ENCODE measurements at regions not wholly inside any gene's neighbourhood (a gene's known extent, or its start where the extent isn't known, plus 50 kb on each side); places are given as distances from the start of the nearest gene placed in this dataset.
"Not testable (repeated sequence)": the region's sequence is repeated elsewhere in the genome, so short reads cannot be mapped to it uniquely, and the experiment has no call there.

DNA sequence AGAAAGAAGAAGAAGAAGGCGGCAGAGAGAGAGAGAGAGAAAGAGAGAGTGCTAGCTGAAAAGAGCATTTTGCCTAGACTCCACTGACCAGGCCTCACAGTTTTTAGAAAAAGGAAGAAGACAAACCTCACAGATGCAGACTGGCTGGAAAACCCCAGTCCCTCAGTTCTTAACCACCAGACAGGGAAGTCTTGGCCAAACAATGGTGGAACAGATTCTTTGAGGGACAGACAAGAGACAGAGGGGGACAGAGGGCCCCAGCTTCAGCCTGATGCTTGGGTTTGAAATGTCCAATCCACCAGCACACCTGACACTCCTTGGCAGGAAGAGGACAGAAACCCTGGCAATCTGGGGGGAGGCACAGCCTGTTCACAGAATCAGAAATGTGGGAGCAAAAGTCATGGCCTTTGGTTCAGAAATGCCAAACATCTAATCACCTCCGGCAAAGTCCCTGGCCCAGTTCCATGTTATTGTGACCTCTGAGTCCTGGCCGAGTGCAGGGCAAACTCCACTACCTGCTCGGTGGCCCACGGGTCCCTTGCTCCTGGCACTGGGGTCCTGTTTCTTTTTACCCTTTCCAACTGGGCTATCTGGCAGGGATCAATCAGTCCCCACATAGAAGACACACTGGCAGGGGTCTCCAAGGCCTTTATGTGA is 235.2 kb downstream of the LY86 start:
- DNase-seq (ENCODE audit: low read depth), result no peak
- in situ Hi-C loops (cut with HindIII; ENCODE audit: low pct_unique_long_range_greater_than_20kb, low sequenced_read_pairs), result no loop called here

DNA sequence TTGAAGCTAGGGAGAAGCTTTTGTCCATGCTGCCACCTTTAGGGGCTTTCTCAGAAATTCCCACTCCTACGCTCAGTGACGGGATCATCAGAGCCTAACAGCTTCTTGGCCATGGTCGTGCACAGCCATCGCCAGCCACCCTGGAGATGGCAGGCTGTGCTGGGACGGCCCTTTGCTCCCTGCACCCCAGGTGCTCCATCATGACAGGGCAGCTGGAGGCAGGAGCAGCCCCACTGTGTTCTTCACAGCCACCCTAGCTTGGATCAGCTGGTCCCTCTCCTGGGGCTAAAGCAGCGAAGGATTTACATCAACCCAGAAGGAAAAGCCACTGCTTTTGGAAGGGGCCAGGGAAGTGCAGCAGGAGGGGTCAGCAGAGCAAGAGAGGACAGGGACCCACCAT is 235.9 kb downstream of the LY86 start:
- no peak for DNase-seq (ENCODE audit: low read depth)
- in situ Hi-C loops (cut with HindIII; ENCODE audit: low pct_unique_long_range_greater_than_20kb, low sequenced_read_pairs), result no loop called here

DNA sequence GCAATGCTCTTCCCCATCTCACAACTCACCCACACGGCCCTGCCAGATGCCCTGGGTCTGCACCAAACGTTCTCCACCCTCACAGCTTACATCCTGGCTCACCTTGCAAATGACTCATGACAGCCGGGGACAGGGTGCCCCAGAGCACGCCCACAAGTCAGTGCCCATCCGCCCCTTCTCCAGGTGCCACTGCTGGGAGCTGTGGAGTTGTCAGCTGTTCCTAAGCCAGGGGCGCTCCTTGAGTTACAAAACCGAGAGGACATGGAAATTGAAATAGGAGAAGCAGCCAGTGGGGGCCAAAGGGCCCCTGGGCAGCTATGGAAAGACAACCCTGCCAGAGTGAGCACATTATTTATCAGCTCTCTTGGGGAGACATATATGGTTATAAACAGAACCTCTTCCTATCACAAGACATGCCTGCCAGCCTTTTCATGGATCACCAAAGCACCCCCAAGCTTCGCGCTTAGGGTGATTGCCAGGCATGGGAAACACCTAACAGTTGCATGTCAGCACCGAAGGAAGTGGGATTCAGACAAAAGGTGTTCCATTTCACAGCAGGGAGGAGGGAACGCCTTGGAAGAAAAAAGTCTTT is 236.8 kb downstream of the LY86 start:
- in situ Hi-C loops (cut with HindIII; ENCODE audit: low pct_unique_long_range_greater_than_20kb, low sequenced_read_pairs), result no loop called here
- no peak for DNase-seq (ENCODE audit: low read depth)

DNA sequence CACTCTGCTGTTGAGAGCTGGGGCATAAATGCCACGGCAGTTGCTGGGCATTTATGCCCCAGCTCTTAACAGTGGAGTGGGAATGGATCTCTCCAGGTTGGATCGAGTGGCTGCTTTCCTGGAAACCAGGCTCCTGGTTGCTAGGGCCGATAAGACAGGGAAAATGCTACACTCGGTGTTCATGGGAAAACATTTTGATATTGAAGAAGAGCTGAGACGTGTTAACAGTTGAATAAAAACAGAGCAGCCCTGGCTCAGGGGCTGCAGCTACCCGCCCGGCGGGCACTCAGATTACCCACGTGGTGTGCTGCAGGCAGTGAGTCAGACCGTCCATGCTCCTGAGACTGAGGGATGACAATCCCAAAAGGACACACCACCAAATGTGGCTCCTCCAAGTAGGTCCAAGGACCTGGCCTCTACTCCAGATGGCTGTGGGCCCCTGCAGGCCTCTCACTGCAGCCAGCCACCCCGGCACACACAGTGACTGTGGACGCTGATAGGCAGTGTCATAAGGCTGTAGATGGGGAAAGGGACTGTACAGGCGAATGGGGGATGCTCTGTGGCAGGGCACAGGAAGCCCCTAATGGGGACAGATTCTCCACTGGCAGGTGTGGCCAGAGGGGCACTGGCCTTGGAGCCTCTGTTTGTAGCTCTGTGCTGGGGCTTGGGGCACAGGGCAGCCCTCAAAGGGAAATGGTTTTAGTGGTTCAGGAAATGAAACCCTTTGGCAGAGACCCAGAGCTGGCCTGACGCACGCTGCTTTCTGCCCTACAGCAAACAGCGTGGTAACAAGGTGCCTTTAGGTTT is 237.8 kb downstream of the LY86 start:
- DNase-seq (ENCODE audit: low read depth), result no peak
- in situ Hi-C loops (cut with HindIII; ENCODE audit: low pct_unique_long_range_greater_than_20kb, low sequenced_read_pairs), result no loop called here

DNA sequence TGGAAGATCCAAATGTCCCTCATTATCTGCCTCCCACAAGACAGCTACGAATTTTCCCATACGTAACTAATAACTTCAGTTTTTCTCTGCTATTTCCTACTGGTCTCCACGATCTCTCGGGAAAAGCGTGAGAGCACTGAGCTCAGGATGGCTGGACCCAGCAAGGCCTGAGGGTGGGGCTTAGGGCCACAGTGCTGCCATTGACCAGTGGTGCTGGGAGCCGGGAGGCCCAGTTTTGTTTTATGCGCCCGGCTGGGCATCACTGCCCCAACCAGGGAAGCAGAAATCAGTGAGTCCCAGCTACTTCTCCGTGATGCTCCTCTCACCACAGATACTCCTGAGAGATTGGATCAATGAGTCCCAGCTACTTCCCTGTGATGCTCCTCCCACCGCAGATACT is 238.4 kb downstream of the LY86 start:
- in situ Hi-C loops (cut with HindIII; ENCODE audit: low pct_unique_long_range_greater_than_20kb, low sequenced_read_pairs), result no loop called here
- no peak for DNase-seq (ENCODE audit: low read depth)

DNA sequence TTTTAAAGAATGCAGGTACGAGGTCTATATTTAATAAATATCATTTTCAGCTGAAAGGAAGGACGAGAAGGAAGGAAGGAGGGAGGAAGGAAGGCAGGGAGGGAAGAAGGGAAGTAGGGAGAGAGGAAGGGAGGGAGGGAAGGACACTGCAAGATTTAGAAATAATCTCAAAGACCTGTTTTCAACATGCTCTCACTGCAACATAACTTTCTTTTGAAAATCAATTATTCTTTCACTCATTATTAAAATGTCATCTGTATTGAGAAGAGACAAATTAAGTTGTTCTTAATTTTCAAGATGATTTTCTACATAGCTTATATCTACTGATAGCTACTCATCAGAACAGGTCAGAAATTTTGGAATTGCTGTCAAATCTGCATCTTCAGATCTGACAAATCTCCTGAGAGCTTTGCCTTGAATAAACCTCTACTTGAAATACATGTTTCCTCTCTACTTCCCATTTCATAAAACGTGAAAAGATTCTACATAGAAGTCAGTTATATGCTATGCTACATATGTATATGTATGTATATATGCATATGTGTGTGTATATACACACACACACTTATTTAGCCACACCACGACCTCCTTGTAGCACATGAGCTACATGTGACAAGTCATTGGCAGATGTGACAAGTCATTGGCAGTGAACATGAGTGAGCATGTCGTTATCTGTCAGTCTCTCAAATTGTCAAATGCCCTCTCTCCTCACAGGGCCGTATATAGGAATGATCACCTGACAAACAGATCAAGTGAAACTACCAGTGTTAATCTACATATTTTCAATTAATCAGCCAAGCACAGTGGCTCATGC is 241.6 kb downstream of the LY86 start:
- in situ Hi-C loops (cut with HindIII; ENCODE audit: low pct_unique_long_range_greater_than_20kb, low sequenced_read_pairs), result no loop called here

DNA sequence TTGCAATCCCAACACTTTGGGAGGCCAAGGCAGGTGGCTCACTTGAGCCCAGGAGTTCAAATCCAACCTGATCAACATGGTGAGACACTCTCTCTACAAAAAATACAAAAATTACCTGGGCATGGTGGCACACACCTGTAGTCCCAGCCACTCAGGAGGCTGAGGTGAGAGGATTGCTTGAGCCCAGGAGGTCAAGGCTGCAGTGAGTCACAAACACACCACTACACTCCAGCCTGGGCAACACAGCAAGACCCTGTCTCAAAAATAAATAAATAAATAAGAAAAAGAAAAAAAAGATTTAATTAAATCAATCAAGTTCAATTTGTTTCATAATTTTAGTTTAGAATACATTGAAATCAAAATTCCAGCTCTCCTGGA is 242.2 kb downstream of the LY86 start:
- DNase-seq (ENCODE audit: low read depth); in situ Hi-C loops (cut with HindIII; ENCODE audit: low pct_unique_long_range_greater_than_20kb, low sequenced_read_pairs): not testable (repeated sequence)

More for the DNA sequence above, 241.6 kb downstream of the LY86 start:
- DNase-seq (ENCODE audit: low read depth), result no peak

DNA sequence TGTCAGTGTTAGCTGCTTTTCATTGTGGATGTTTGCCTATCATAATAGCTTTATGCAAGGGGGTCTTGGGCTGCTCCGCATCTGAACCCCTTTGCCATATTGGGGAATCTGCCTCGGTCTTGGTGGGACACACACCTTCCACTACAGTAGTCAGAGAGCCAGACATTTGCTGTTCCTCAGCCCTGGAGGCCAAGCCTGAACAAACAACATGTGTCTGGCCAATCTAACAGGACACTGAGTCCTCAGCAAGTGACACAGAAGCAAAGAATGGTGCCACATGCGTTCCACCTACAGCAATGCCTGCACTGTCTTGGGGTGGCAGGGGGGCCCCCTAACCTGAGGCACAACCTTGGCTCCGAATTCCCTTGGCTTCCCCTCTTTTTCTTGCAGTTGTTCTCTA is 243.9 kb downstream of the LY86 start:
- in situ Hi-C loops (cut with HindIII; ENCODE audit: low pct_unique_long_range_greater_than_20kb, low sequenced_read_pairs), result no loop called here

DNA sequence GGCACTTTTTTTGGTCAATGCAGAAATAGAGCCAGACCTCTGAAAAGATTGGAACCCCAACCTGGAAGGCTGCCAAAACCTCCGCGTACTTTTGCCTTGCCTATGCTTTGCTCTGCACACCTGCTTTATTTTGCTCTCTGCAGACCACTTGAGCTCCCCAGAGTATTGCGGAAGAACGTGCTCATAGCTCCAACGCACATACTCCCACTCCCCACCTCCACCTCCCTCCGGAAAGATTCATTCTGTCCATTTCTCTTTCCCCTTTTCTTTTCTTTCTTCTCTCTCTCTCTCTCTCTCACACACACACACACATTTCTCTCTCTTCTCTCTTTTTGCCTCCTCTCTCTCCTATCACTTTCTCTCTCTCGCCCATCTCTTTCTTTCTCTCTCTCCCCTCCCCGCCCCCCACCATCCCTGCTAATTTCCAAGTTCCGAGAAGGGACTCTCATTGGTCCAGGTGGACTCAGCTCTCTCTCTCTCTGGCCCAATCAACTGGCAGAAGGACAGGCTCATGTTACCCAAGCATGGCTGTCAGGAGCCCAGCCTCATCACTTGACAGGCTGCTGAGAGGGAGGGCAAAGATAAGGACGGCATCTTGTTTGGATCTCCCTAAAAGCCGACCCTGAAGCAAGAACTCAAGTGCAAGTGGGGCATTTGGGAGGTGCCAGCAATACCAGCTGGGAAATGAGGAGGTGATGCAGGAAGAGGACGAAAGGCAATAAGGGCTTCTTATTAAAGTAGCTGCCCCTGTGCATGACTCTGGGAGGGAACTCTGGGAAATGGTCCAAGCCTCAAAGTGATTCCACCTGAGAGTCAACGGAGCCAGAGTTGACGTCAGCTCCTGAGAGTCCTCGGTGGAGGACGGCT is 246.1 kb downstream of the LY86 start:
- in situ Hi-C loops (cut with HindIII; ENCODE audit: low pct_unique_long_range_greater_than_20kb, low sequenced_read_pairs), result no loop called here
- no peak for DNase-seq (ENCODE audit: low read depth)

More for the DNA sequence above, 243.9 kb downstream of the LY86 start:
- no peak for DNase-seq (ENCODE audit: low read depth)

DNA sequence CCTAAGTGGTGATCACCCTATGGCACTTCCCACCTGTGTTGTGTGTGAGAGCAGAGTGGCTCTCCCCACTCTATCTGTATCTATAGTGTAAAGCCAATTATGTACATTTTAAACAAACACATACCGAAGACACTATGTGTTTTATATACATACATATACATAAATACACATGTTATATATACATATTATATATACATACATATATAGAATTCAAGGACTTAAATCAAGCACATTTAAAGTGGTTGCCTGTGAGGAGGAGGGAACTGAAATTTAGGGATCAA is 246.6 kb downstream of the LY86 start:
- in situ Hi-C loops (cut with HindIII; ENCODE audit: low pct_unique_long_range_greater_than_20kb, low sequenced_read_pairs), result no loop called here

DNA sequence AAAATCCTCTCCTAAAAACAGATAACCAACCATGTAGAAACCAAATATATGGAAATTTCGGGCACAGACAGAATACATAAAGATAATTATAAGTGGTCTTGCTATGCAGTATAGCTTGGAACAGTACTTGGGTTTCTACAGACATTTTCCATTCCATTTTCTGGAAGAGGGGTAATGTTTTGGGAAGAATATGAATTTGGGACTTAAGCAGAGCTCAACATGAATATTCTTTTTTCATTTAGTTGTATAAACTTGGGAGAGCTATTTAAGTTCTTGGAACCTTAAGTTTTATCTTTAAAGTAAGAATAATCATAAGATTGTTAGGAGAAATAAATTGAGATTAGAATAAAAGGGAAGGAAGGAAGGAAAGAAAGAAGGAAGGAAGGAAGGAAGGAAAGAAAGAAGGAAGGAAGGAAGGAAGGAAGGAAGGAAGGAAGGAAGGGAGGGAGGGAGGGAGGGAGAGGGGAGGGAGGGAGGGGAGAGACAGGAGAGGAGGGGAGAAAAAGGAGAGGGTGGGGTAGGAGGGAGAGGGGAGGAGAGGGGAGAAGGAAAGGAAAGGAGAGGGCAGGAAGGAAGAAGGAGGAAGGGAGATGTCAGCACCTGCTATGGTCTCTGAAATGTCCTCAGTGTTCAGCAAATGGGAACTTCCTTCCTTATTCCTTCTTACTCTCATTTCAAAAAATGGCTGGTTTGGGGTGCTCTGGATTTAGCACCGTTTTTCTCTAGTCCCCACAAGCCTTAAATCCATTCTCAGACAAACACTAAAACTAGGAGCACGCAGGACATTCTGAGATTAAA is 248.3 kb downstream of the LY86 start:
- no peak for DNase-seq (ENCODE audit: low read depth)
- in situ Hi-C loops (cut with HindIII; ENCODE audit: low pct_unique_long_range_greater_than_20kb, low sequenced_read_pairs), result no loop called here

More for the DNA sequence above, 246.6 kb downstream of the LY86 start:
- DNase-seq (ENCODE audit: low read depth), result no peak

DNA sequence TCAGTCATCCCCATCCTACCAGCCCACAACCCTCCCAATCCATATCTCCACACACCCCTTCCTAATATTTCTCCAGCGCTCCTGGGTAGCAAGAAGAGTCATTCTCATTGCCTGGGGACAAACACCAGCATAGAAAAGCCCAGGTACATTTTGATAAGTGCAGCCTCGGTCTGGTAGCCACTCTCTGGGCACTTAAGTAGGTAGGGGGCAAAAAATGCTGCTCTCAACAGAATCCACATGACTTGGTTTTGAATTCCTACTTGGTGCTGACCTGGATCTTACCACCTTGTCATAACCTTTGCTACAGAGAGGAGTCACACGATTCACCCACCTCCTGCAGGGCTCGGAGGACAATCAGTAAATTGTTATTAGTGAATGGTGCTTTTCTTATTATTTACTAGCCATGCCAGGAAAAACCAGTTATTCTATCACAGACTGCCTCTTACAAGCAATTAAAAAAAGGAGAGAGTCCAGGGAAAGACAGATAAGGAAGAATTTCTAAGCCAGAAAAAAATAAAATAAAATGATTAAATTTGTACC is 249.1 kb downstream of the LY86 start:
- in situ Hi-C loops (cut with HindIII; ENCODE audit: low pct_unique_long_range_greater_than_20kb, low sequenced_read_pairs), result no loop called here

DNA sequence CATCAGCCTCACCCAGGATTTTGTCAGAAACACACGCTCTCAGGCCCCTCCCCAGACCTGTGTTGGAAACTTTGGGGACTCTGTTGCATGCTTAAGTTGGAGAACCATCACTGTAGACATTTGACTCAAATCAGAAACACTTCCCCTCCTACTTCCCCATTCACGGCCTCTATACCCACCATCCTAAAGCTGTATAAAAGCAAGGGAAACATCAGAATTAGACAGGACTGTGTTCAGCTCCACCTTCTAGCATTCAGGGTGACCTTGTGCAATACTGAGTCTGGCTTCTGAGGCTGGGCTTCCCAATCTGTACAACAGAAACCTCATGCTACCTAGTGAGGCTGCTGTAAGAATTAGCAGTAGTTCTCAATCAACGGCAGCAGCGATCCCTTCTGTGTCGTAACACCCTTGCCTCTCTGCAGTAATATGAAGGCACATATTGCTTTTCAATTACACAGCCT is 252.3 kb downstream of the LY86 start:
- DNase-seq (ENCODE audit: low read depth), result no peak
- in situ Hi-C loops (cut with HindIII; ENCODE audit: low pct_unique_long_range_greater_than_20kb, low sequenced_read_pairs), result no loop called here

More for the DNA sequence above, 249.1 kb downstream of the LY86 start:
- DNase-seq (ENCODE audit: low read depth), result no peak

DNA sequence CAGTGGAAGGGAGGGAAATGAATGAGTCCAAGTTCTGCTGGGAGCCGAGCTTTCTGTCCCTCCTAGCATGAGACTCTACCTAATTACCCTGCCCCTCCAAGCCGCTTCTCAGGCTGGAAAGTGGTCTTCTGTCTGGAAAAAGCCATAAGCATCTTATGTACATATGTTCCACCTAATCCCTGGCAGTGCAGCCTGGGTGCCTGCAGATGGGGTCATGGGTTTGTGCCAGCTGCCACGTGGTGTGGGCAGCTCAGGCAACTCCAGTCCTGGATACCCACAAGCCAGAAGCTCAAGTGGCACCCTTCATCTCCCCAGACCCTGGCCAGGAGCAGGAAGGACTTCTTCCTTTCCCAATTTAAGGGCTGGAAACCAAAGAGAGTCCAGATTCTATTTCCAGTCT is 253.1 kb downstream of the LY86 start:
- DNase-seq (ENCODE audit: low read depth), result no peak
- in situ Hi-C loops (cut with HindIII; ENCODE audit: low pct_unique_long_range_greater_than_20kb, low sequenced_read_pairs), result no loop called here

DNA sequence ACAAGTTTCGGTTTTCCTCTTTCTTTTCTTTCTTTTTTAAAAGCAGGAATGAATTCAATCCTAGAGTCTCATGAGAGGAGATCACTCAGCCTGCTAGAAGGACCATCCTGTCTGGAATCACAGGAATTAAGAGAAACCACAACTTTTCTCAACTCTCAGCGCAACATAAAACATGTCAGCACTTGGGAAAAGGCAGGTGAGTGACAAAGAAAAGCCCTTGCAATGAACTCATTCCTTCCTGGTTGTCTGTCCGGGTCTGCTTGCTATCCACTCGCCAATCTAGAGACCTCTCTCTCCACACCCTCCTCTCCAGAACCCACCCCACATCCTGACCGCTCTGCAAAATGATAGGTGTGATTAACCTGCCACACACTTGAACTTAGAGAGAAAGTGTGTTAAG is 253.8 kb downstream of the LY86 start:
- in situ Hi-C loops (cut with HindIII; ENCODE audit: low pct_unique_long_range_greater_than_20kb, low sequenced_read_pairs), result no loop called here
- DNase-seq (ENCODE audit: low read depth), result no peak

DNA sequence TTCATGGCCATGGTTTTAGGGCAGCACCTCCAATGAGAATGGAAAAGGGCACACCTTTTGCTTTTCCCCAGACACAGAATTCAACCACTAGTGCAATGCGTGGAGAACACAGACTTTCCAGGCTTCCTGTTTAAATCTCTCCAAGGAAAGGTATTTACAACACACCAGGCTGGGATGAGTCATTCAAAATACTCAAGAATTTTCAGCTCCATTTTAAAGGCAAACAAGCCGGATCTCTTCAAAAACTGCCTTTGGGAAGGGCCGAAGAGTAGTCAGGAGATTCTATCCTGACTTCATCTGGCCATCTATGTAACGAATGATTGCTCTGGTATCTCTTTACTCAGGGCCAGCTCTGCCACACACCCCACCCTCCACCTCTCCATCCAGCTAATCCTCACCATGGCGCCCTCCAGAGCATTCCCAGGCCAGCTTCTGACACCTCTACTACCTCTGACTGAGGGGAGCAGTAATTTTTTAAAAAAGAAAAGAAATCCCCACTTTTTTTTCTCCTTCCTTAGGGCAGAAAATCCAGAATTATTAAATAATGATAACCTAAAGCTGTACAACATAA is 254.6 kb downstream of the LY86 start:
- peak; percentile 21 for DNase-seq (ENCODE audit: low read depth)
- in situ Hi-C loops (cut with HindIII; ENCODE audit: low pct_unique_long_range_greater_than_20kb, low sequenced_read_pairs), result no loop called here

DNA sequence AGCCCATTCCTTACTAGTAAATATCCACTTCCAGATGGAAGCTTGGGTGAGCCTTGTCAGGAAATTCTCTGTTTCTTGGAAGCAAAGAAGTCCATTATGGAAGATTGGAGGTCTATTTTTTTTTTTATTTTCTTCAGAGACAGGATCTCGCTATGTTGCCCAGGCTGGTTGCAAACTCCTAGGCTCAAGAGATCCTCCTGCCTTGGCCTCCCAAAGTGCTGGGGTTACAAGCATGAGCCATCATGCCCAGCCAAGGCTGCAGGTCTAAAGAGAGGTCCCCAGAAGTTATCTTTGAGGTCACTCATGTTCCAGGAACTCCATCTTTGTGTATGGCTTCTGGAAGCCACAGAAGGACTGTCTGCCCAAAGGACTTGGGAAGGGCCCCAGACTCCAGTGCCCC is 255.3 kb downstream of the LY86 start:
- DNase-seq (ENCODE audit: low read depth), result no peak
- in situ Hi-C loops (cut with HindIII; ENCODE audit: low pct_unique_long_range_greater_than_20kb, low sequenced_read_pairs), result no loop called here
